Activated CD4-positive, alpha-beta T cell treated with anti-CD3 and anti-CD28 coated beads, Interleukin-2, amount 50 U/mL, for 1 hour (primary cell): ENCODE measurements at regions not wholly inside any gene's neighbourhood (a gene's known extent, or its start where the extent isn't known, plus 50 kb on each side); places are given as distances from the start of the nearest gene placed in this dataset.
A peak's percentile ranks its signal among the peaks of the same experiment; 100 is the strongest.

Experiments
- DNase-seq: peaks from one replicate; pipeline ENCODE4 v3.0.0-alpha.2; 2020

DNA sequence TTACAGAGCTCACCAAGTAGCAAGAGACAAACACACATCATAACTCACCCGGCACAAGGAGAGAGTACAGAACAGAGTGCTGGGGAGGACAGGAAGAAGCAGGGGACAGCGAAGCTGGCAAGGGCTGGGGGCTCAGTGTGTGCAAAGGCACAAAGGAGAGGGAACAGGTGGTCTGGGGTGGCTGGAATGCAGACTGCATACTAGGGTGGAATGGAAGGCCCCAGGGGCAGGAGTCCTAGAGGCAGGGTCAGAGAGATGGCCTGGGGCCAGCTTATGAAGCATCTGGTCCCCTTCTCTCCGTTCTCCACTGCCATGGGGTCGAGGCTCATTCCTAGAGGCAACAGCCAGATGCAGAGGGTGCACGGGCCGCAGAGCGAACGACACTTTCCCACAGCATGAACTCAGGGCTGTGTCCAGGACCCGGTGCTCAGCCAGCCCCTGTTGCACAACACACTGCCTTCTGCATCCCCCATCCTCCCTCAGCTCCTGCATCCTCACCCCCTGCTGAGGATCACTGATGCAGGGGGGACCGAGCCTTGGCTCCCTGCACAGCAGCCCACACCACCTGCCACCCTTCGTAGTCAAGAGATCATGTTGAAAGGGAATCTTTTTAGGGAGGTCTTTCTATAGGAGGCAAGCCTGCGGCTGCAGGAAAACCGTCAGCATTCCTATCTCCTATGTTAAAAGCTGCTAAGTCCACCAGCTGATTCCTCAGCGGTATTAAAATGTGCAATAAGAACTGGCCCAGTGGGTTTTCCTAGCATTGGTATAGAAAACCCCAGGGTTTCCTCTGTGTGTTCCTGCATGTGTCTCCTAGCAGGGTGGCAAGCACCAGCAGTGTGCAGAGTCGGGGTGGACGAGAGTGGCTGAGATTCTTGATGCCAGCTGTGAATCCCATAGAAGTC, 293.5 kb downstream of the UACA start:
- no peak for DNase-seq

DNA sequence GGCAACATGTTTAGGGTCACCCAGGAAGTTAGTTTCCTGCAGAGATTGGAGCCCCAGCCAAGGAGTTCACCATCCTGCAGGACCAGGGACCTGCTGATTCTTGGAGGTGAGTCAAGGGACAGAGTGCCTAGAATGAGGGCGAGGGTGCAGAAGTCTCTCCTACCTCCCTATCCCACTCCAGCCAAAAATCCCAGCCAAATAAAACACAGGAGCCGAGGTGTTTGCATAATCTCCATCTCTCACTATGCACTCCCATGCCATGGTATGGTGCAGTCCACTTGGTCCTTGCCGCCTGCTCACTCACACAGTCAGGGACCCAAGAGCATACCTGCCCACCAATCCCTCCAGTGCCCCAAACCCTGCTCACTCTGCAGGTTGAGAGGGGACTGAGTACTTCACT, 294.2 kb downstream of the UACA start:
- DNase-seq: no peak

DNA sequence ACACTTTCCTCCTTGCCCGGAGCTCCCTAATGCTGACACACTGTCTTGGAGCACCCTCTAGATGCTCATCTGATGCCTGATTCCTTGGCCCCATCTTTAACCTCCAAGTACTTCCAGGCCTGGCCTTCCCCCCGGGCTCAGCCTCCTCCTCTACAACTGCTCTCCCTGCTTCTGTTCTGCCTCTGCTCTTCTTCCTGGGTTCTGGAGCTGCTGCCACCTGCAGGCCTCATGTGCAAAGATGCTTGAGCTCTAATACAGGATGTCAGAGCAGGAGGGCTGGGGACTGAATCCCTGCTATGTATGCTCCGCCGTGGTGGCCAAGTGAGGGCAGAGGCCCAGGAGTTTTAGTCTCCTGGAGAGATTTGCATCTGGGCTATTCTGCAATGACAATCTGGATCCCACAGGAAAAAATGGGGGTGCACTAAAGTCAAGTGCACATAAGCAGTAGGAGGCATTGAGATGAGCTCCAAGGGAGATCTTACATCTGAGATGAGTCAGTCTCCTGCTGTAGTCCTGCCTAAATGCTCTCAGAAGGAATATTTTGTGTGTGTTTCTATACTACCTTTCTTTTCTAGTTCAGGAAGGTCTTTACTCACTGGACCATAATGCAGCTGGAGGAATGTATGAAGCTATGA, 296.3 kb downstream of the UACA start:
- DNase-seq: peak; percentile 44

DNA sequence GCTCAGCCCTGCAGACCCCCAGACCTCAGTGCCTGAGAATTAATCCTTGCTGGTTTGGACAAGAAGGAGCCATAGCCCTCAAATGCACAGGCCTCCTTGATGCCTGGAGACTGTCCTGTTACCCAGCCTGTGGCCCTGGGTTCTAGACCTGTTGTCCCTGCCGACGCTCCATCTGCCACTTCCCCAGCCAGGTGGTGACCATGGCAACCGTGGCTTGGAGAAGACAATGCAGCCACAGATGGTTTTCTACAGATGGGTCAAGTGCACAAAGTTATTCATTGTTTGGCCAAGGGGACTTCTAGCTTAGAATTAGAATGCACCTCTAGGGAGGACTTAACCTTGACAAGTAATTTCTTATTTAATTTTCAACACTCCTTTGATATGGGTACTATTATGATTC, 297.1 kb downstream of the UACA start:
- no peak for DNase-seq

DNA sequence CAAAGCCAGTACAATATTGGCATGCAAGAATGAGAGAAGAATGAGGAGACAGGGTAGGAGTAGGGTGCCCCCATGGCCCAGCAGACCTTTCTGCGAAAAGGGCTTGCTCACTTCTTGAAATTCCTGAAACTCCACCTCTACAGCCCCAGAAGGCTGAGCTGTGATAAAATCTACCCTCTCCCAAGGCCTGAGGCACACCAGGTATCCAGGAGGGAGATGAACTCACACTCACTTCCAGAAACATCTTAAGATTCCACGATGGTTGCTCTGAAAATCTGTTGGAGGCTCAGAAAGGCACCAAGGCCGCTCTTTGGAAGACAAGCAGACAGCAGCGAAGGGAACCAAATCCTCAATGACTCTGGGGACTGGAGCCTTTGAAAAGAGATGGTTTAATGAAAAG, 297.5 kb downstream of the UACA start:
- DNase-seq: no peak

DNA sequence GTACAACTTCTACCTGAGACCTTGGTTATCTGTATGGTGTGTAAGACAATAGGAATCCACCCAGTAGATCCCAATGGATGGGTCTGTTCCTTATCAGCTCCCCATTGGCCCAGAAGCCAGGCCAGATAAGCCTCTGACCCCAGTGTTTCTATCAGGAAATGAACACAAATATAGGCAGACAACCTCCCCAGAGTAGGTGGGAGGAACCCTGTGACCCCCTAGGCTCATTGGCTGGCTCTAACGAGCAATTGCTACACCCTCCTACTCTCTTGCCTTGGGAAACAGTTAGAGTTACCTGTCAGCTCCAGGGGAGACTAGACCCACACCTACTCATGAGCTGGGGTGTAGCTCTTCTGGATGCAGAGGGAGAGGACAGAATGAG, 299.9 kb downstream of the UACA start:
- DNase-seq: no peak

DNA sequence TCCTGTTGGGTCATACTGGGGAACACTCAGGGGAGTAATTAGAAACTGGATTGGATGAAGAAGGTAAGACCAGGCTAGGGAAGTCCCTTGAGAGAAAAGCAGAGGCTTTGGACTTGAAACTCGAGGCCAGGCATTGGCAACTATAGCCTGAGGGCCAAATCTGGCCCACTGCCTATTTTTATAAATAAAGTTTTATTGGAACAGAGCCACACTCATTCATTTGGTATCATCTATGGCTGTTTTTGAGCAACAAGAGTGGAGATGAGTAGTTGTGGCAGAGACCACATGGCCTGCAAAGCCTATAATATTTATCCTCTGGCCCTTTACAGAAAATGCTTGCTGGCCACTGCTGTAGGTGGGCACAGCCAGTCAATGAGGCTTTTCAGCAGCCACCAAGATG, 301.4 kb downstream of the UACA start:
- no peak for DNase-seq

DNA sequence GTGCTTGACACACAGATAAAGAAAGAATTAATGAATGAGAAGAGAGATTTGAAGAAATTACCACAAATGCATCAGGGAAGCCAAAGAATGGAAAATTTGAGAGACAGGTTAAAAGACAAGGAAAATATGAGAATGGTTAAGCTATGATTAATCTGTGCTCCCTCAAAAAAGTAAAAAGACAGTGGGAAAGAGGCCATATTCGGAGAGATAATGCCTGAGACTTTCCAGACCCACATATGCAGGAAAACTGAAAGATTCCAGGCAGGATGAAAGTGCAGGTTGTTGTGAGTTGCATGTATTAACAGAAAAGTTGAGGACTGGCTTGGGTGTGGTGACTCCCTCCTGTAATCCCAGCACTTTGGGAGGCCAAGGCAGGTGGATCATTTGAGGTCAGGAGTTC, 302.3 kb downstream of the UACA start:
- no peak for DNase-seq

DNA sequence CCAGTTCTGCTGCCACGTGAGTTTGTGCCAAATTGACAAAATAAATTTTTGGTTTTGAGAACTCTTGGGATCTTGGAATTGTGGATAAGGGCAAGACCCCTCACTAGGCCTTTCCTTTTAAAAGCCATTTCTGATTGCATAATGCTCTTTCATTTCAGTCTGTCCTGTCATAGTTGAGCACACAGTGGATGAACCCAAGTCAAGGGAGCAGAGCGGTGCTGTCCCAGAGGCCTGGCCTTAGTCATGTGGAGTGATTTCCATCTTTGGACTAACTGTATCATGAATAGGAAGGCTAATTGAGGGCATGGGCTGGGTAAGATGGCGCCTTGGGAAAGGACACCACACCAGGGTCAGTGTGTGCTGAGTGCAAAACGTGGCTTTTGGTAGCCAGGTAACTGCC, 304.0 kb downstream of the UACA start:
- DNase-seq: no peak

DNA sequence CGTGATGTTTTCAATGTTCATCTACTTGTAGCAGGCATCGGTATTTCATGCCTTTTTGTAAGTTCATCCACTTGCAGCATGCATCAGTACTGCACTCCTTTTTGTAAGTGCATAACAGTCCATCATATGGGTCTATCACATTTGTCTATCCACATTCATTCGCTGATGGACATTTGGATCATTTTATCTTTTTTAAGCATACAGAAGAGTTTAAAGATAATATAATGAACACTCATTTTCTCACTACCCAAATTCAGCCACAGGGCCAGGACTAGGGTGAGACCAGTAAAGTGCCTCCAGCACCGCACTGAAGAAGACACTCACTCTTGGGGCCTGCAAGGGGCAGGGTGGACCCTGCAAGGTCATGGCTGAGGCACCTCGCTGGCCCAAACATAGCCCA, 309.6 kb downstream of the UACA start:
- DNase-seq: no peak

DNA sequence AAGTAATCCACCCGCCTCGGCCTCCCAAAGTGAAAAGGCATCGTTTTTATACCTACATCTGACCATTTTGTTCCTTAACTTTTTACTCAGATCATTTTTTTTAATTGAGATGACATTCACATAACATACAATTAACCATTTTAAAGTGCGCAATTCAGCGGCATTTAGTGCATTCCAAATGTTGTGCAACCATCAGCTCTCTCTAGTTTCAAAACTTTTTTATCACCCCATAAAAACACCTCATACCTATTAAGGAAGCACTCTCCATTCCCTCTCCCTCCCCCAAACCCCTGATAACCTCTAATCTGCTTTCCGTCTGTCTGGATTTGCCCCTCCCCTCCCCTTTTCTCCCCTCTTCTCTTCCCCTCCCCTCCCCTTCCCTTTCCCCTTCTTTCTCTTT, 310.1 kb downstream of the UACA start:
- DNase-seq: no peak

DNA sequence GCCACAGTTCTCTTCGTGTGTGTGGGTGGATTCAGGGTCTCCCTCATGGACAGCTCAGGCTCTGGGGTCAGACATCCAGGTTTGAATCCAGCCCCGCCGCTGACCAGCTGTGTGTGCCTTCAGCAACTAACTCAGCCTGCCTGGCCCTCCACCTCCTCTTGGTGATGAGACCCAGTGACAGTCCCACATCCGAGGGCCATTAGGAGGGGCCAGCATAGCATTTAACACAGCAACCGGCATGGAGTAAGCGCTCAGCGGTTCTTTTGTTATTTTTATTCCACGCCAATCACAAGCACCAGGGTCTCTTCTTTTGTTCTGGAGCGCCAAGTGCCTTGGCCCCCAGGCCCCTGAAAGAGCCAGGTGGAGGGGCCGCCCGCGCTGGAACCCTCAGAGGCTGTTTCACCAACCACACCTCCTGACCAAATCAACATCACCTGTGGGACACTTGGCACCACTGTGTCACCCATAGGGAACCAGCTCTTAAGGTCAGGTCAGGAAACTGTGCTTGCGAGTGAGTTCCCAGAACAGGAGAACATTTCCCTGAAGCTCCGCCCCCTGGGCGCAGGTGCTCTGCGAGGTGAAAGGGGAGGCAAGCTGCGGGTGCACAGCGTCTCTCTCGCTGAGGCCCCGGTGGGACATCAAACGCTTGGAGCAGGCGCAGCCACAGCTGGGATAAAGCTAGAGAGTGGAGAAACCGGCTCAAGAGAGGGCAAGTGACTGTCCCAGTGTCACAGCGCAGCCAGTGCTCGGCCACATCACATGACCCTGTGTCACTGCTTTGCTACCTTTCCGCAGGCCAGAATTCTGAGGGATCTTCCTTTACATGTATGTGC, 311.3 kb downstream of the UACA start:
- DNase-seq: peak; percentile 16

DNA sequence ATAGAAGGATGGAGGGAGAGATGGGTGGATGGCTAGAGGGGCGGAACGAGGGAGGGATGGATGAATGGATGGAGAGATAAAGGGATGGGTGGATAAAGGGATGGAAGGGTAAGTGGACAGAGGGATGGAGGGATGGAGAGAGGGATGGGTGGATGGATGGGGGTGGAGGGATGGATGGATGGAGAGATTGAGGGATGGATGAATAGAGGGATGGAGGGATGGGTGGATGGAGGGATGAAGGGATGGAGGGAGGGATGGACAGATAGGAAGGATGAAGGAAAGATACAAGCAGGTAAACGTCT, 313.3 kb downstream of the UACA start:
- no peak for DNase-seq

DNA sequence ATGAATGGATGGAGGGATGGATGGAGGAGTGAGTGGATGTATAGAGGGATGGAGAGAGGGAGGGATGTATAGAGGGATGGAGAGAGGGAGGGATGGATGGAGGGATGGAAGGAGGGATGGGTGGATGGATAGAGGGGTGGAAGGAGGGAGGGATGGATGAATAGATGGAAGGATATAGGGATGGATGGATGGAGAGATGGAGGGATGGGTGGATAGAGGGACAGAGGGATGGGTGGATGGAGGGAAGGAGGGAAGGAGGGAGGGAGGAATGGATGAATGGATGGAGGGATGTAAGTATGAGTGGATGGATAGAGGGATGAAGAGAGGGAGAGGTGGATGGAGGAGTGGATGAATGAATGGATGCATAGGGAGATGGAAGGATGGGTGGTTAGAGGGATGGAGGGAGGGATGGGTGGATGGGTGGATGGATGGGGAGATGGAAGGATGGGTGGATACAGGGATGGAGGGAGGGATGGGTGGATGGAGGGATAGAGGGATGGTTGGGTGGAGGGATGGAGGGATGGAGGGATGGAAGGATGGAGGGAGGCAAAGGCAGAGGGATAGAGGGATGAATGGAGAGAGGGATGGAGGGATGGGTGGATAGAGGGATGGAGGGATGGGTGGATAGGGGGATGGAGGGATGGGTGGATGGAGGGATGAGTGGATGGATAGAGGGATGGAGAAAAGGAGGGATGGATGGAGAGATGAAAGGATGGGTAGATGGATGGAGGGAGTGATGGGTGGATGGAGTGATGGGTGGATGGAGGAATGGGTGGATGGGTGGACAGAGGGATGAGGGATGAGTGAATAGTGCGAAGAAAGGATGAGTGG, 313.8 kb downstream of the UACA start:
- DNase-seq: no peak

DNA sequence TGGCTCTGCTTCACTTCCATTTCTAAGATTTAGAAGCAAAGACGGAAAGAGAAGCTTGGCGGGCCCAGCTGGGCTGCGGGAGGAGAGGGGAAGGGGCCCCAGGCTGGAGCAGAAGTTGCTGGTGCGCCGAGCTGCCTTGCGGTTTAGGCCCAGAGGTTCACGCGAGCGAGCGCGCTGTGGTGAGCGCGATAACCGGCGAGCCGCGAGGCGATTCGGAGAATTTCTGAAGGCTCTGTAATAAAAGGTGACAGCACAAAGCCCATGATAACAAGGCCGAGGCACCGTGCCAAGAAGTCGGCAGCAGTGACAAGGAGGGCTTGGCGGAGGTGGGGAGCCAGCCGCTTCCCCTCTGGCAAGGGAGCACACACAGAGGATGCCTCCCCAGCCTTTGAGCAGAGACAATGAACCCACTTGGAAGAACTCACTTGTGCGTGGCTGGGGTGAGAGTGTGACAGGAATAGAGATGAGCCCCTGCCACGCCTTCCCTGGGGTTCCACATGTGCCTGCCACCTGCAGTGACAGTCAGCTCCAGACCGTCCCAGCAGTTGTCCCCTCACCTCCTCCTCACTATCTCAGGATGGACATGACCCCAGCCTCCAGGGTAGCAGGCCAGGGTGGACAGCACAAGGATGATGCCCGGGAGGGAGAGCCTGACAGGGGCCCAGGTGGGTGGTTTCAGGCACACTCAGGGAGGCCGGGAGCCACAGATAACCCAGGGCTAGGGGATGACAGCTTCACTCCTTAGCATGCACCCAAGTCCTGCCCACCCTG, 315.2 kb downstream of the UACA start:
- peak; percentile 38 for DNase-seq

DNA sequence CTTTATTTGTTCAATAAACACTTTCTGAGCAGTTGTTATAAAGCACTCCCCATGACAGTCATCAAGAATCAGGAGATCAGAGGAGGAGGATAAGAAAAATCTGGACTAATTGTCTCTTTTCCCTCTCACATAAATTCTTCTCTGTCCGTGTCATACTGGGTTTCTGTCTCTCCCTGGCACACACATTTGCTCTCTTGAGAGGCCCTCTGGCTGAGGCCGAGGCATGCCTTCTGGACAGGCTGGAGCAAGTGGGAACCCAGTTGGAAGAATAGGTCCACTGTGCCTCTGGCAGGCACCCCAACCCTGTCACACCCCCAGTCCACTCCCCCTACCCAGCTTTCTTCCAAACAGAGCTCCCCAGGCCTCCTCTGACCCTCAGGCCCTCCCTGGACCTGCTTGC, 315.8 kb downstream of the UACA start:
- DNase-seq: no peak

DNA sequence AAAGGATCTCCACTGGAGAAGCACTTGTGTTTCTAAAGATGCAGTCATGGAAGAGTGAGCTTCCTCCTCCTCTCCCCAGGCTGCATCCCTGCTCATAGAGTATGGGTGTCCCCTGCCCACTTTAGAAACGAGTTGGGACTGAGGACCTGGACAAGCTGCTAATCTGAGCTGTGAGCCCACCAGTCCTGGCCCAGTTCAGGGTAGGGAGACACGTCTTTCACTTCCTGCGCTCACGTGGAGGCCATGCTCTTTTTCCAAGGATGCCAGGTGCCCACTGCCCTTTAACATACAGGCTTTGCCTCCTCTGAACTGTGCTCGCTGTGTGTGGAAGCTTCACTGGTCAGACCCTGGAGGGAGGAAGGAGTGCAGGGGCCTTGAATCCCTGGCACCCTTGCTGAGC, 316.3 kb downstream of the UACA start:
- DNase-seq: no peak

DNA sequence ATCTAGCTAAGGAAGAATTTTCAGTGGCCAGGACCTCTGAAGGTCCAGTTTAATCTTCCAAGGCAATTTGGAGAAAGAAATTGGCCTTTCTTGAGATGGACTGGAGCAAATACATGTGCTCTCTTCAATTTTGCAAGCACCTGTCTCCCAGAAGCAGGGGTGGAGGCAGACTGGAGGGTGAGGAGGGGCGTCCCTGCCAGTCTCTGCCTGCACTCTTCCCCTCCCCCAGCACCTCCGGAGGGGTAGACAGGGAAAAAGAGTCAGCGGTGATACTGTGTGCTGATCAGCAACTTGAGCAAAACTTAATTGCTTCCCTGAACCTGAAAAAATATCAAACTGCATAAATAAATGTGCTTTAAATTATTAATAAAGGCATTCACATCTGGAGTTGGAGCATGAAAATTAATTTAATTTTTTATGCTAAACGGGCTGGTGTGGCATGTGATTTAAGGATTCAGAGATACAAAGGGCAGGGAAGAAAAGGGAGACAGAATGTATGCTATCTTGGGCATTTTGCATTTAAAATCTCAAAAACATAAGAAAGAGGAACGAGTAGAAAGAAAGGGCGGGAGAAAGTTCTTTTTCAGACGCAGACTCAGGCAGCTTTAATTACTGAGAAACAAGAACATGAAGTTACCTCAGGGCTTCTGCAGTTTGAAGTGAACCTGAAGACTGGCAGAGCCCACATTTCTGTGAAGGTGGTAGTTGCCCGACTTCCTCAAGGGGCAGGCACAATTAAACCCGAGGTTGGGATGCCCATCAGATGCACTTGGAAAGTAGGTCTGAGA, 319.7 kb downstream of the UACA start:
- no peak for DNase-seq

DNA sequence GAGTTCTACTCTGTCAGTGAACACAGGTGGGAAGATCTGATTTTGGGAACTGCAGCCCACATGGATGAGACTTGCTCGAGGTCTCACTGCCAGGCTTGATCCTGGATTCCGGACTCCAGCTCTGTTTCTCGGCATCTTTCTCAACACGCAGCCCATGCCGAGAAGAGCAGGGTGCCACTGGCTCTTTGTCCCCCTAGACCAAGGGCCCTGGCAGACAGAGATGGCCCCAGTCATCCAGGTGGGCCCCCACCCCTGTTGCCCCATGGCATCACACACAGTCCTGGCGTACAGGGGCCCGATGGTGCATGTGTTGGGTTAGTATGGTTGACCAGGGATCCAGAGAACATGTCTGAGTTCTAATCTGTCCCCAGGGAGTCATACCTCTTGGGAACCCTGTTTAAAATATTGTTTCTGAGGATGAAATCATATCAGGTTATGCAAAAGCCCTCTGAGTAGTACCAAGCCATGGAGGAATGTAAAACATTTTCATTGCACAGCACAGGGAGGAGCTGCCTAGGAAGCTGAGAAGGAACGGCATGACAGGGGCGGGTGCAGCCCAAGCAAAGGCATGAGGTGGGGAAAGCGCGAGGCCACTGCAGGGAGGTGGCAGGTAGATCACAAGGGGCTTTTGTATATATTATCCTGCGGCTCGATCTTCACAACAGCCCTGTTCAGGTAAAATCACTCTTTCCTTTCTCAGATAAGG, 320.6 kb downstream of the UACA start:
- no peak for DNase-seq

DNA sequence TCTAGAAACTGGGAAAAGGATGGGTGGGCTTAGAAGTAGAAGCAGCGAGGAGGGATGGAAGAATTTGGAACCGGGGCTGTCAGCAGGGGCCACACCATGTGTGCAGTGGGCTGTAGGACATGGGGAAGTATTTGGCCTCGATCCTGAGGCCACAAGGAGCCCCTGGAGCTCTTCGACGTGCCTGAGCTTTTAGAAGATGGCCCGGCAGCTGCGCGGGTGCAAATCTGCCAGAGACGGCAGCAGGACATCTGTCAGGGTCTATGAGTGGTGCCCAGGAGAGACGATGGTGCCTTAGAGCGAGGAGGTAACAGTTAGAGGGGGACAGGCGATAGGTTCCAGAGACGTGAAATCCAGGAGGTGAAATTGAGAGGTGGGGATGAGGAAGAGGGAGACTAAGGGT, 321.1 kb downstream of the UACA start:
- no peak for DNase-seq
